ENCODE measurements at regions not wholly inside any gene's neighbourhood (a gene's known extent, or its start where the extent isn't known, plus 50 kb on each side); places are given as distances from the start of the nearest gene placed in this dataset.

GRCh38 chr3:86257955-86258641, 732.9 kb downstream of the VGLL3 start:
- DNase-seq = no peak

GRCh38 chr3:86254480-86254879, 736.5 kb downstream of the VGLL3 start:
- no peak for DNase-seq

- no peak for DNase-seq
Measured at GRCh38 chr3:86251781-86252180, 739.2 kb downstream of the VGLL3 start.

GRCh38 chr3:86249833-86250232, 741.1 kb downstream of the VGLL3 start:
- DNase-seq = no peak

GRCh38 chr3:86245360-86245759, 745.6 kb downstream of the VGLL3 start:
- no peak for DNase-seq

GRCh38 chr3:86244905-86245304, 746.0 kb downstream of the VGLL3 start:
- DNase-seq = no peak

GRCh38 chr3:86239946-86240345, 751.0 kb downstream of the VGLL3 start:
- no peak for DNase-seq

- no peak for DNase-seq
Measured at GRCh38 chr3:86234506-86235254, 756.3 kb downstream of the VGLL3 start.

GRCh38 chr3:86230762-86231161, 760.2 kb downstream of the VGLL3 start:
- no peak for DNase-seq

GRCh38 chr3:86229775-86230094, 761.2 kb downstream of the VGLL3 start:
- DNase-seq = no peak

- no peak for DNase-seq
Measured at GRCh38 chr3:86229086-86229774, 761.7 kb downstream of the VGLL3 start.

GRCh38 chr3:86228101-86228500, 762.8 kb downstream of the VGLL3 start:
- no peak for DNase-seq

GRCh38 chr3:86225461-86225860, 765.5 kb downstream of the VGLL3 start:
- no peak for DNase-seq

GRCh38 chr3:86221601-86222000, 769.3 kb downstream of the VGLL3 start:
- DNase-seq = no peak

- no peak for DNase-seq
Measured at GRCh38 chr3:86208772-86209171, 782.2 kb downstream of the VGLL3 start.

- DNase-seq = no peak
Measured at GRCh38 chr3:86182606-86183005, 808.3 kb downstream of the VGLL3 start.

- DNase-seq = peak; percentile 7
Measured at GRCh38 chr3:86180696-86181095, 810.3 kb downstream of the VGLL3 start.

GRCh38 chr3:86178095-86178494, 812.9 kb downstream of the VGLL3 start:
- no peak for DNase-seq

- DNase-seq = no peak
Measured at GRCh38 chr3:86176445-86176784, 814.5 kb downstream of the VGLL3 start.

GRCh38 chr3:86175593-86176444, 815.1 kb downstream of the VGLL3 start:
- no peak for DNase-seq

- DNase-seq = no peak
Measured at GRCh38 chr3:86175051-86175536, 815.9 kb downstream of the VGLL3 start.

- DNase-seq = no peak
Measured at GRCh38 chr3:86173401-86173800, 817.5 kb downstream of the VGLL3 start.

GRCh38 chr3:86168512-86168911, 822.4 kb downstream of the VGLL3 start:
- DNase-seq = no peak

All from RPMI8226 (cell line).